HG02938 (cell line): ENCODE measurements at regions not wholly inside any gene's neighbourhood (a gene's known extent, or its start where the extent isn't known, plus 50 kb on each side); places are given as distances from the start of the nearest gene placed in this dataset.
"Not testable (repeated sequence)": the region's sequence is repeated elsewhere in the genome, so short reads cannot be mapped to it uniquely, and the experiment has no call there.

Source experiments
- ATAC-seq: cut with Tn5 transposase; IDR thresholded peaks from one replicate; pipeline ENCODE4 v1.9.1; 2021; ENCODE audit warnings: mild to moderate bottlenecking, moderate library complexity; ENCODE audit not compliant: unreplicated experiment

DNA sequence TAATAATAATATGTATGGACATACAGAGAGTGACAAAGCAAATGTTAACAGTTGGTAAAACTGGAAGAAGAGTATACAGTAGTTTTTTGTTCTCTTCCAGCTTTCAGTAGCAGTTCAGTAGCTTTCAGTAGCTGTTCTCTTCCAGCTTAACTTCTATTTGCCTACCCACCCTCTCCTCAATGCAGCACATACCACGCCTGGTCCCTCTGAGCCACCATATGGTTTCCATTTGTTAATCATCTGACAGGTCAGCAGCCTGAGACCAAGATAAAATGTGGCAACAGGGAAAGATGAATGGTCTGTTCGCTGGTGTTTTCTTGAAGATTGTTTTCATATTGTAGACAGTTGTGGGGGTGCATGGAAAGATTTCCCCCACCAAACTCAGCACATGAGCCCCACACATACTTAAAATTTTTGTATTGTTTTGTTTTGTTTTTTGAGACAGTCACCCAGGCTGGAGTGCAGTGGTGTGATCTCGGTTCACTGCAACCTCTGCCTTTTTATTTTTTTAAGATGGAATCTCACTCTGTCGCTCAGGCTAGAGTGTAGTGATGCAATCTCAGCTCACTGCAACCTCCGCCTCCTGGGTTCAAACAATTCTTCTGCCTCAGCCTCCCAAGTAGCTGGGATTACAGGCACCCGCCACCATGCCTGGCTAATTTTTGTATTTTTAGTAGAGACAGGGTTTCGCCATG, 56.8 kb downstream of the ATP6V0E2 start:
- not testable (repeated sequence) for ATAC-seq

DNA sequence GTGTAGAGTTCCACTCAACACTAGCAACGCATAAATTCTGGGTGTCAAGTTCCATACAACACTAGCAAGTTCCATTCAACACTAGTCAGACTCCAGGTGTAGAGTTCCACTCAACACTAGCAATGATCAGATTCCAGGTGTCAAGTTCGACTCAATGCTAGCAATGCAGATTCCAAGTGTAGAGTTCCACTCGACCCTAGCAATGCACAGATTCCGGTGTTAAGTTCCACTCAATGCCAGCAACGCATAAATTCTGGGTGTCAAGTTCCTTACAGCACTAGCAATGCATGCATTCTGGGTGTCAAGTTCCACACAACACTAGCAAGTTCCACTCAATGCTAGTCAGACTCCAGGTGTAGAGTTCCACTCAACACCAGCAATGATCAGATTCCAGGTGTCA, 60.0 kb downstream of the ATP6V0E2 start:
- ATAC-seq = not testable (repeated sequence)

- ATAC-seq = not testable (repeated sequence)
Measured at GRCh38 chr7:149947346-149947745, 73.6 kb downstream of the ATP6V0E2 start.

- ATAC-seq = not testable (repeated sequence)
Measured at GRCh38 chr7:149948444-149948843, 74.7 kb downstream of the ATP6V0E2 start.

DNA sequence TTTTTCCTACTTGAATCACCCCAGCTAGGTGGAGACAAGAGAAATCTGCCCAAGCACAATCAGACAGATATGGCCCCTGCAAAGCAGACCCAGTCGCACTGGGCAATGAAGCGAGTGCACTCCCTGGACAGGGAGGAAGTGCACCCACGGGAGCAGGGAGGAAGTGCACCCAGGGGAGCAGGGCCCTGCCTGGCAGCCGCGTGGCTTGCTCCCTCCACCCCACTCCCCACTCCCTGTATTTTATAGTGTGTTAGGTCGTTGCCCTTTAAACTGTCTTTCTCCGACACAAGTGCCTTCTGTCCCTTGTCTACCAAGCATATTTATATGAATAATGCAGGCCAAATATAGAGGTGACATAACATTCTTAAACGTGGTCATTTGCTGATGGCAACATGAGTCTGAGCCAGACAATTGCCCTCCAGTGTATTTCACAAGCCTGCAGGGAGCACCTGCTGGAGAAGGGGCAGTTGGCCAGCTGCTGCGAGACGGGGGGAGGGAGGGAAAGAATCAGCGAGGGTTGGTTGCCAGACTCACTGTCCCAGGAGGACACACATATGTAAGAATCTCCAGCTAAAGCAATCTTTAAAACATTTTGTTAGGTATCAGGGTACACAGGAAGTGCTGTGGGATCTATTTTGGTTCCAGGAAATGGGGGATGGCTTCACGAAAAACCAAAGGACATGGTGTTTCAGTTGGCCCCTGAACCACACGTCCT, 76.3 kb downstream of the ATP6V0E2 start:
- ATAC-seq = not testable (repeated sequence)

- ATAC-seq = not testable (repeated sequence)
Measured at GRCh38 chr7:149950578-149950924, 76.8 kb downstream of the ATP6V0E2 start.

DNA sequence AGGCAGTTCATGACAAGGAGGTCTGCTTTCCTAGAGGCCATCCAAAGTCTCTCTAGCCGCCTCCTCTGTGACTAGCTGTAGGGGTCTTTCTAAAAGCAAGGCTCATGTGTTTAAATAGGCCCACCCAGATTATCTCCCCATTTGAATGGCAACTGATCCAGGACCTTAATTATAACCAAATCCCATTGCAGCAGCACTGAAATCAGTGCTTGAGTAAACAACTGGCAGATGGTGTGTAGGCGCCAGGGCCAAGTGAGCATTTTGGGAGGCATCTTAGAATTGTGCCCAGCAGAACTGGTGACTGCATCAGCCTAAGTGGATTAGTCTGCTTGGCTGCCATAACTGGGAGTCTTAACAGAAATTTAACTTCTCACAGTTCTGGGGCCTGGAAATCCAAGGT, 77.8 kb downstream of the ATP6V0E2 start:
- ATAC-seq = not testable (repeated sequence)

GRCh38 chr7:149958880-149959279, 85.1 kb downstream of the ATP6V0E2 start:
- ATAC-seq = not testable (repeated sequence)

DNA sequence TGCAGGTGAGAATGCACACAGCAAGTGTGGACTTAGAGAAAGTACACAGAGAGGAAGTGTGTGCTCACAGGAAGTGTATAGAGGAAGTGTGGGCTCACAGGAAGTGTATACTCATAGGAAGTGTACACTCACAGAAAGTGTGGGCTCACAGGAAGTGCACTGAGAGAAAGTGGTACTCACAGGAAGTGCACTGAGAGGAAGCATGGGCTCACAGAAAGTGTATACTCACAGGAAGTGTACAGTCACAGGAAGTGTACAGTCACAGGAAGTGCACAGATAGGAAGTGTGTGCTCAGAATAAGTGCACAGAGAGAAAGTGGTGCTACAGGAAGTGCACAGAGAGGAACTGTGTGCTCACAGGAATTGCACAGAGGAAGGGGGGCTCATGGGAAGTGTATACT, 87.1 kb downstream of the ATP6V0E2 start:
- not testable (repeated sequence) for ATAC-seq

GRCh38 chr7:149961878-149962277, 88.1 kb downstream of the ATP6V0E2 start:
- not testable (repeated sequence) for ATAC-seq

GRCh38 chr7:149962685-149963319, 89.0 kb downstream of the ATP6V0E2 start:
- ATAC-seq = not testable (repeated sequence)

DNA sequence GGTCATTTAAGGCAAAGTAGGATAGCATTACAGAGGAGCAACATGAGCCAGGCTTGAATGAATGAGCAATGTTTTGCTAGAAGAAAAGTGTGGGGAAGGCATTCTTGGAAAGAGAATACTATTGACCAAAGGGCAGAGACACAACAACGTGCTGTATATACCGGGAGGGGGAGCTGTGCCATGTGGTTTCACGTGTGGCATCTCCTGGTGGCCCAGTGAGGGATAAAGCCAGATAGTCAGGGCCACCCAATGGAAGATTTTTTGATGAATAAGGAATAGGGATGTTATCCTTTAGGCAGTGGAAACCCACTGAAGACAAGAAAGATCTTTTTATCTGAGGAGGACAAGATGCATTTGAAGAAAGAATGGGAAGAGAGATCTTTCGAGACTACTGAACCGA, 90.2 kb downstream of the ATP6V0E2 start:
- ATAC-seq = not testable (repeated sequence)

- not testable (repeated sequence) for ATAC-seq
Measured at GRCh38 chr7:149966444-149966843, 92.7 kb downstream of the ATP6V0E2 start.

GRCh38 chr7:149972977-149973376, 99.2 kb downstream of the ATP6V0E2 start:
- not testable (repeated sequence) for ATAC-seq

- ATAC-seq = not testable (repeated sequence)
Measured at GRCh38 chr7:149973681-149974080, 99.9 kb downstream of the ATP6V0E2 start.

DNA sequence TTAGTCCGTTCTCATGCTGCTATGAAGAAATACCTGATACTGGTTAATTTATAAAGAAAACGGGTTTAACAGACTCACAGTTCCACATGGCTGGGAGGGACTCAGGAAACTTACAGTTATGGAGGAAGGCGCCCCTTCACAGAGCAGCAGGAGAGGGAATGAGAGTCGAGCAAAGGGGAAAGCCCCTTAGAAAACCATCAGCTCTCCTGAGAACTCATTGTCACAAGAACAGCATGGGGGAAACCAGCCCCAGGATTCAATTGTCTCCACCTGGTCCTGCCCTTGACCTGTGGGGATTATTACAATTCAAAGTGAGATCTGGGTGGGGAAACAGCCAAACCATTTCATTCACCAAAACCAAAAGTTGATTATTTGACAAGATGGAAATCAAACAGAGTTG, 101.8 kb downstream of the ATP6V0E2 start:
- ATAC-seq = not testable (repeated sequence)

DNA sequence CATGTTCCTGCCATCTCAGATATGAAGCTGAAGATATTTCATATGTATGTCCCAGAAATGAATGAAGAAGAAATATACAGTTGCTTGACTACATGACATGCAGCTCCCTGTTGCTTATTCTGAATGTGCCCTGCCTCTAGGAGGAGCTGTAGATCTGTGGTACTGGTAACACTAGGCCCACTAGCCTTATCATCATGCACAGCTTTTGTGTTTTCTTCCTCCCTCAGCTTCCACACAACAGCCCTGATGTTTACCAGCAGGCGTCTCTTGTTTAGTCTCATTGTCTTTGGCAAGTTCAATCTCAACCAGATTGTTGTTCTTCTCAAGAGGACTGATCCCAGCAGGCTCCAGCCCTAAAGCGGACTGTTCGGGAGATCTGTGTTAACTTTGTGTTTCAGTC, 104.8 kb downstream of the ATP6V0E2 start:
- ATAC-seq = not testable (repeated sequence)

DNA sequence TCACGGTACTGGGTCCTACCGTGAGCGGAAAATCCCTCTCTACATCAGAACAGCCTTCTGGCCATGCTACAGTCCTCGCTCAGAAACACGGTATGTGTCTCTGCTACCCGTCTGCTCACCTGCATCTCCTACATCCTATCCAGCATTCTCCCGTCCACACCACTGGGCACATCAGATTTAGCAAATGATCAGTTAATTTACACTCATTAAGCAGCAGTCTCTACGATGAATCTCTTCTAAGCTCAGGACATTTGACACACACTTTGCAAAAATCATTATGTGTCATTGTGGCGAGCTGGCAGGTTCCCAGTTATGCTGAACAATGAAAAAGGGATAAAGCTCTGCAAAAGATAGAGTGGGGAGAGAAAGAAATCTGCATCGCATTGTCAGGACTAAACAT, 105.2 kb downstream of the ATP6V0E2 start:
- not testable (repeated sequence) for ATAC-seq

GRCh38 chr7:149982537-149983112, 108.9 kb downstream of the ATP6V0E2 start:
- ATAC-seq = not testable (repeated sequence)

DNA sequence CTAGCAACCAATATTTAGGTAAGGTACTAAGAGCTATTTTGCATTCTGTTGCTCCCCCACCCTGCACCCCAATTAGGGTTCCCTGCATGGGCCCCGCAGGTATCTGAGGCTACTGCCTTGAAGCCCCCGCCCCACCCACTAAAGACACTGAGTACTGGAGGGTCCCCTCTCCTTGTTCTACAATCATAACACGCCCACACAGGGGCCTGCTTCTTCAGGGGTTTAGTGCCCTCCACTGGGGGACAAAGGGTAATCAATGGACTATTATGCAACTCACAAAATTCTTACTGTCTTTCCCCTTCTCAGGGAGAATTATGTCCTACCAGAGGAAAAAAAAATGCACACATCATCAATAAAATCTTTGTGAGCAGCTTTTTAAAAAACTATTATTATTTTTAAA, 113.1 kb downstream of the ATP6V0E2 start:
- not testable (repeated sequence) for ATAC-seq

DNA sequence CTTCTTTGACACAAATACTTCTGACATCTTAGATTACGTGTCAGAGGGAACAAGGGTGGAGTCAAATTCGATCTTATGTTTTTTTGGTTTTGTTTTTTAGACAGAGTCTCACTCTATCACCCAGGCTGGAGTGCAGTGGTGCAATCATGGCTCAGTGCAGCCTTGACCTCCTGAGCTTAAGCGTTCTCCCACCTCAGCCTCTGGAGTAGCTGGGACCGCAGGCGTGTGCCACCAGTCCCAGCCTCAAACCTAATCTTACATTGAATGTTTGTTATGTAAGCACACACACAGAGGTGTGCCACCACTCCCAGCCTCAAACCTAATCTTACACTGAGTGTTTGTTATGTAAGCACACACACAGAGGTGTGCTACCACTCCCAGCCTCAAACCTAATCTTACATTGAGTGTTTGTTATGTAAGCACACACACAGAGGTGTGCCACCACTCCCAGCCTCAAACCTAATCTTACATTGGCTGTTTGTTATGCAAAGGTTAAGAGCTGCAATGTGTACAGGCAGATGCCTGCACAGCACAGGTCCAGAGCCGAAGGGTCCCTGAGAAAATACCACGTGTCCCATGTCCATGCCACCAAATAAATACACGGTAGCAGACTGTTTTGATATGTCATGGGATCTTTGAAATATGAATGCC, 118.0 kb downstream of the ATP6V0E2 start:
- not testable (repeated sequence) for ATAC-seq
